HG02938 (cell line): ENCODE measurements at regions not wholly inside any gene's neighbourhood (a gene's known extent, or its start where the extent isn't known, plus 50 kb on each side); places are given as distances from the start of the nearest gene placed in this dataset.

Source experiments
- ATAC-seq: cut with Tn5 transposase; IDR thresholded peaks from one replicate; pipeline ENCODE4 v1.9.1; 2021; ENCODE audit warnings: mild to moderate bottlenecking, moderate library complexity; ENCODE audit not compliant: unreplicated experiment

DNA sequence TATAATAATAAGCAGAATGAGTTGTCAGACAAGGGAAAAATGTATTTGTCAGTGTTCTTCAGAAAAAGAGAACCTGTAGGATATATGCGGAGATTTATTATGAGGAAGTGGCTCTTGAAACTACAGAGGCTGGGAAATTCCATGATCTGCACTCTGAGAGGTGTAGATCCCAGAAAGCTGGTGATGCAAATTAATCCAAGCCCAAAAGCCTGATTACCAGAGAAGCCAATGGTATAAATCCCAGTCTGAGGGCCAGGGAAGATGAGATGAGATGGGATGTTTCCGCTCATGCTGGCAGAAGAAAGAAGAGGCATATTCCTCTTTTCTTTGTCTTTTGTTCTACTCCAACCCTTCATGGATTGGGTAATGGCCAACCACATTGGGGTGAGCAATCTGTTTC is 732.8 kb upstream of the IGFBP3 start:
- ATAC-seq, result no peak

- no peak for ATAC-seq
Observed at GRCh38 chr7:46652317-46652716, 731.2 kb upstream of the IGFBP3 start.

DNA sequence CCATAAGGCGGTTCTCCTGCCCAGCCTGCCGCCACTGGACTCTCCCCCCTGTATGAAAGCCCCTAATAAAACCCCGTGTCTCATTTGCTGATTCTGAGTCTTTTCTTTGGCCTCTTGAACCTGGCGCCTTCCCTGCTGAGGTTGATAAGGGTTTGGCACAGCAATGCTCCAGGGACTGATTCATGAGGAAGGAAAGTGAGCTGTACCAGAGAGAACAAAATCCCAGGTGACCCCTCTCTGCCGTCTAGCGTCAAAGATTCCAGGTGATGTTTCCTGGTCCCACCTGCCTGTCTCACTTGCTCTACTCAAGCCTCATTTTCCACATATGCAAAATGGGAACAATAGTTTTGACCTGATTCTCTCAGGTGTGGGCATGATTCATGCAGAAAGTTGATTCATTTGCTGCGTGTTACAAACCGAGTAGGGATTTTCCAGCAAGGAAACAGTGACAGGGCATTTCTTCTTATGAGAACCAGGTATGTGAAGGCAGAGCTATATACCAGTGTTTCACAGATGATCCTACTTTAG is 730.6 kb upstream of the IGFBP3 start:
- no peak for ATAC-seq

- no peak for ATAC-seq
Observed at GRCh38 chr7:46651070-46651469, 730.0 kb upstream of the IGFBP3 start.

GRCh38 chr7:46649876-46650275 is 728.8 kb upstream of the IGFBP3 start:
- no peak for ATAC-seq

GRCh38 chr7:46637793-46638735 is 717.0 kb upstream of the IGFBP3 start:
- no peak for ATAC-seq

DNA sequence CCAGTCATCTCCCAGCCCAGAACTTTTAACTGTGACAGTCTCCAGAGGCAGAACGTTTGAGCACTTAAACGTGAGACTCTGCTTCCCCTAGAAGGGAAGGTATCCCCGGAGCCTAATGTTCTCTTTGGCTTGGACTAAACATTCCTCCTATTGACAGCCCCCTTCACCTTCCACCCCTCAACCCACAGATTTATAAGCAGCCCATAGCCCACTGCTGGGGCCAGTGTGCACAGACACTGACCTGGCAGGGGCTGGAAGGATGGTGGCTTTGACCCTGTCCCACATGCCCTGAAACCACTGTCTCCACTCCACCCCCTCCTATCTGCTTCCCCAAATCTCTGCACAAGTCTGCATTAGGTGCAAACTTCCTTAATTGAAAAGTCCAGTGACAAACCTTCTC is 715.0 kb upstream of the IGFBP3 start:
- ATAC-seq, result no peak

GRCh38 chr7:46633630-46634240 is 712.7 kb upstream of the IGFBP3 start:
- ATAC-seq, result no peak

- ATAC-seq, result no peak
Observed at GRCh38 chr7:46633200-46633599, 712.1 kb upstream of the IGFBP3 start.

DNA sequence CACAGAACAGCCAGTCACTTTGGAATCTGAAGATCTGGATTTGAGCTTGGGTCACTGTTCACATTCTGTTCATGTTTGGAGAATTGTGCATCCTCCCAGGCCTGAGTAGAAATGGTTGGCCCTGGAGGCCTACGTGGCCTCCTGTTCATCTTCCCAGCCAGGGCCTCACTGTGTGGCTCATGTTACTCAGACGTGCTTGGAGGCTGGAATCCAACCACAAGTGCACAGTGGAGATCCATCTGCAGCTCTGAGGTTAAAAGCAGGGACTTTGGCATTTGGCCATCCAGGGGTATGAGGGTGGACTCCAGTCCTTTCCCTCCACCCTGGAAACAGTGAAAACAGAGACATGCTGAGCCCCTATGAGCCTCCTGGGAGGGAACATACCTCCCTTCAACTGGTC is 709.0 kb upstream of the IGFBP3 start:
- no peak for ATAC-seq

- no peak for ATAC-seq
Observed at GRCh38 chr7:46628389-46628788, 707.3 kb upstream of the IGFBP3 start.

GRCh38 chr7:46626691-46627310 is 705.7 kb upstream of the IGFBP3 start:
- ATAC-seq, result no peak

- ATAC-seq, result no peak
Observed at GRCh38 chr7:46626261-46626660, 705.2 kb upstream of the IGFBP3 start.

DNA sequence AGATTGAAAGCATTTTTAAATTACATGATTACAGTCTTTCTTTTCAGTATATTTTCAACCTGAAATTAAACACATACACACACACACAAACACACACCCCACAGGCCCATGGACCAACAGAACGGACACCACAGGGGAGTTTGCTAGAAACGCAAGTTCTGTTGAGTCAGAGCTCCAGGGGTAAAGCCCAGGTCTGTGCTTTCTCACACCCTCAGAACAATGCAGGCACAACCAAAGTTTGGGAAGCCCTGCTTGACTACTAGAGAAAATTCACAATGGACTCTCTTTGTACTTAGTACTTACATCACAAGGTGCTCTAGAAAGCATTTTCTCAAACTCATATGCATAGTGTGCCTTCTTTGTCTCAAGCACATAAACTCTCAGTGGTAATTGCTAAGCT is 704.0 kb upstream of the IGFBP3 start:
- ATAC-seq, result no peak

DNA sequence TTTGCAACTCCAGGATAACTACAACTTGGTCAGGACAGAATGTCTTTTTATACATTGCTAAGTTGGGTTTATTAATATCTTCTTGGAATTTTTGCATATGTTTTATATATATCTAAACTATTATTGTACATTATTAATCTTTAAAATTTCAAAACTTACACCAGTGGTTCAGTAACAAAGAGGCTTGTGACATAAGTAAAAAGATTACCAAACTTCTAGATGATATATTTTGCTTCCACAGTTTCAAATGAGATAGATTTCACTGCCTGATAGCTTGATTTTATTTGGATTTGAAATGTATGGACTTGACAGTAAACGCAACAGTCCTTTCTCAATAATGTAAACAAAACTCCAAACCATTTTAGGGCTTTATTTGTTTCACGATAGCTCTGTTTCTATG is 701.2 kb upstream of the IGFBP3 start:
- ATAC-seq, result no peak

- ATAC-seq, result no peak
Observed at GRCh38 chr7:46619723-46620310, 698.7 kb upstream of the IGFBP3 start.

- no peak for ATAC-seq
Observed at GRCh38 chr7:46616636-46617035, 695.6 kb upstream of the IGFBP3 start.

DNA sequence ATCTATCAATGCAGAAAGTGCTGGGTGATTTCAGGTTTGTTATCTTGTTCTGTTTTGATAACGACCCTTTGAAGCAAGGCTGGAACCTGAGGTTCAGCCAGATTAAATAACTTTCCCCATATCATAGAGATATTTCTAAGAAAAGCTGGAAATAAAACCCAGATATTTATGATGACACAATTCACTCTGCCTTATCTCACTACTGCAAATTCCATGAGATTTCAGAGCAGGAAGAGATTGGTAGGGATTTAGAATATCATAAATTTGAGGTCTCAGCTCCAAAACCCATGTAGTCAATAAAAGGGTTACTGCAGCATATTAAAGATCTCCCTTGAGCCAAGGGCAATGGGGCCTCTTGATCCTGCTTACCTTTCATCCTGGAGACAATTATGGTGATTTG is 692.5 kb upstream of the IGFBP3 start:
- no peak for ATAC-seq

DNA sequence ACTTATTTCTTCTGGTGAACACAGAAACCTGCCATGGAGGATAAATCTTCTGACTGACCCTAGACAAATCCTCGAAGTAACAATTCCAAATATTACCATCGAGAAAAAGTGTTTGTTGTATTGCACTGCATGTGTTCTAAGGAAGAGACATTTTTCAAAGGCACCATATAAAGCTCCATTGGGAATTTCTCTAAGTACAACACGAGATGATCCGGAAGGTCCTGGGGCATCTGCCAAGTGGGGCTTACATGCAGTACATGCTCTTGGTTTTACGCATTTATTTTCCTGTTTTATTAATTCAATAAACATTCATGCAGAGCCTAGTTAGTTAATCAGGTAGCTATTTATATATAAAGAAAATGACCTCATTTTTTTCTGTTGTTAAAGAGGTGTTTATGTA is 692.0 kb upstream of the IGFBP3 start:
- no peak for ATAC-seq

DNA sequence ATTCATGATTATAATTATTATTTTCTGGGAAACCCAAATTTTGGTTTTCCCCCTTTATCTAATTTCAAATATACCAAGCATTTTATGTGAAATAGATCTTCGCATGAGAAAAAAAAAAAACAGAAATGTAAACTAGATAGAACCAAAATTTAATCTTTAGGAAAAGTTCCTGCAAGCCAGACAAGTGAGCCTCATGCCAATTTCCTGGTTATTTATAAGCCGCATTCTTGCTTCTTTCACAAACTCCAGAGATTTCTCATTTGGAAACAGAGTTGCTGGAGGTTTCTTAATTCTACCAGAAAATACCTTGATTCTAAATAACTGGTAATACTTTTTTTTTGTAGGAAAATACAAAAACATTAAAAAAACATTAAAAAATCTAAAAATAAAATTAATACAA is 690.4 kb upstream of the IGFBP3 start:
- no peak for ATAC-seq

GRCh38 chr7:46610746-46611145 is 689.7 kb upstream of the IGFBP3 start:
- ATAC-seq, result no peak
